SU-DHL-6 (cell line): ENCODE measurements at regions not wholly inside any gene's neighbourhood (a gene's known extent, or its start where the extent isn't known, plus 50 kb on each side); places are given as distances from the start of the nearest gene placed in this dataset.

Source experiments
- EZH2phosphoT487 ChIP-seq: fragments of 200-600 bp; sonication (generic), shearing (Covaris generic); conservative IDR thresholded peaks from 2 replicates; pipeline ENCODE4 v1.6.1; 2018; ENCODE audit warnings: mild to moderate bottlenecking, antibody characterized with exemption, low read length, moderate library complexity, mixed read lengths
- TF ChIP-seq, protein P1 (sequence below): fragments of 200-600 bp; sonication (generic); IDR thresholded peaks from one replicate; pipeline ENCODE4 v1.5.1; 2017; ENCODE audit warnings: antibody characterized with exemption, mild to moderate bottlenecking, low read length, moderate library complexity; ENCODE audit not compliant: insufficient read depth, poor library complexity, severe bottlenecking

DNA sequence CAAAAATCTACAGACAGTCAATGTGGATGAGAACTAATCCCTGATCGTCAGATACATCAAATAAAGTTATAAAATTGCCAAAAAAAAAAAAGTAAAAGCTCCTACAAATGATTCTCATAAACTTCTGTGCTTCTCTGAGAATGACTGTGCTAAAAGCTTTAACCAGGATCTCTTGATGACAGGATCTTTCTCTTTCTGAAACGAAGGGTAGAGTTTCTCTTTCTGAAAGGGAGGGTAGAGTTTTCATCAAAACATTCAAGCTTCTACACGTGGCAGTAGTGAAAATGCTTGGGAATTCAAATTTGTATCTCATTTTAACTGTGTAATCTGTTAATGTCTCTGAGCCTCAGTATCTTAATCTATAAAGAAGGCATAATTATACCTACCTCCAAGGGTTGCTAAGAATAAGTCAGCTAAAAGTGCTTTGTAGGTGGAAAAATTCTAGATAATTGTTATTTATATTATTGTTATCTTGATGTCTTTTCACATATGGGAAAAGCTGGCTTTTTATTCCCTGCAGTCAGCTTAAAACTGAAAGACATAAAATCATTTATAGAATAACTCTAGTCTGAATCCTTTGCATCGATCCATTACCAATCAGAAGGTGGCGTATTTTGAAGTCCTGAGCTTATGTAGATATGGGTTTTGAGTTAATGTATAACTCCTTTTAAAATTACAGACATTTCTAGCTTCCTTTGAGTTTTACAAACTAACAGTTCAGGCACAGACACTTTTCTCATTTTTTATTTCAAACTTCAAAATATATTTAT, 157.4 kb downstream of the DACT1 start:
- TF ChIP-seq, protein P1, sequence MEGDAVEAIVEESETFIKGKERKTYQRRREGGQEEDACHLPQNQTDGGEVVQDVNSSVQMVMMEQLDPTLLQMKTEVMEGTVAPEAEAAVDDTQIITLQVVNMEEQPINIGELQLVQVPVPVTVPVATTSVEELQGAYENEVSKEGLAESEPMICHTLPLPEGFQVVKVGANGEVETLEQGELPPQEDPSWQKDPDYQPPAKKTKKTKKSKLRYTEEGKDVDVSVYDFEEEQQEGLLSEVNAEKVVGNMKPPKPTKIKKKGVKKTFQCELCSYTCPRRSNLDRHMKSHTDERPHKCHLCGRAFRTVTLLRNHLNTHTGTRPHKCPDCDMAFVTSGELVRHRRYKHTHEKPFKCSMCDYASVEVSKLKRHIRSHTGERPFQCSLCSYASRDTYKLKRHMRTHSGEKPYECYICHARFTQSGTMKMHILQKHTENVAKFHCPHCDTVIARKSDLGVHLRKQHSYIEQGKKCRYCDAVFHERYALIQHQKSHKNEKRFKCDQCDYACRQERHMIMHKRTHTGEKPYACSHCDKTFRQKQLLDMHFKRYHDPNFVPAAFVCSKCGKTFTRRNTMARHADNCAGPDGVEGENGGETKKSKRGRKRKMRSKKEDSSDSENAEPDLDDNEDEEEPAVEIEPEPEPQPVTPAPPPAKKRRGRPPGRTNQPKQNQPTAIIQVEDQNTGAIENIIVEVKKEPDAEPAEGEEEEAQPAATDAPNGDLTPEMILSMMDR, result no peak
- no peak for TF ChIP-seq EZH2phosphoT487
